GM12865 (cell line): ENCODE measurements at regions not wholly inside any gene's neighbourhood (a gene's known extent, or its start where the extent isn't known, plus 50 kb on each side); places are given as distances from the start of the nearest gene placed in this dataset.

Source experiments
- DNase-seq: peaks from one replicate; pipeline ENCODE4 v3.0.0; 2010; ENCODE audit warnings: low read depth
- H3K4me3 ChIP-seq: 2 replicates; pipeline ENCODE4 v1.5.1; 2011; ENCODE audit warnings: mild to moderate bottlenecking, low read depth, low read length, control low read depth
- TF ChIP-seq, protein P1 (sequence below): IDR thresholded peaks from 2 replicates; pipeline ENCODE4 v1.5.1; 2011; ENCODE audit warnings: low read length, control low read depth, low read depth, inconsistent platforms; ENCODE audit not compliant: insufficient read depth; ENCODE audit errors: missing control alignments

GRCh38 chr16:59758848-59759247, 1024.7 kb upstream of the GOT2 start:
- no peak for DNase-seq
- no peak overlapping the region for H3K4me3 ChIP-seq
- TF ChIP-seq, protein P1, sequence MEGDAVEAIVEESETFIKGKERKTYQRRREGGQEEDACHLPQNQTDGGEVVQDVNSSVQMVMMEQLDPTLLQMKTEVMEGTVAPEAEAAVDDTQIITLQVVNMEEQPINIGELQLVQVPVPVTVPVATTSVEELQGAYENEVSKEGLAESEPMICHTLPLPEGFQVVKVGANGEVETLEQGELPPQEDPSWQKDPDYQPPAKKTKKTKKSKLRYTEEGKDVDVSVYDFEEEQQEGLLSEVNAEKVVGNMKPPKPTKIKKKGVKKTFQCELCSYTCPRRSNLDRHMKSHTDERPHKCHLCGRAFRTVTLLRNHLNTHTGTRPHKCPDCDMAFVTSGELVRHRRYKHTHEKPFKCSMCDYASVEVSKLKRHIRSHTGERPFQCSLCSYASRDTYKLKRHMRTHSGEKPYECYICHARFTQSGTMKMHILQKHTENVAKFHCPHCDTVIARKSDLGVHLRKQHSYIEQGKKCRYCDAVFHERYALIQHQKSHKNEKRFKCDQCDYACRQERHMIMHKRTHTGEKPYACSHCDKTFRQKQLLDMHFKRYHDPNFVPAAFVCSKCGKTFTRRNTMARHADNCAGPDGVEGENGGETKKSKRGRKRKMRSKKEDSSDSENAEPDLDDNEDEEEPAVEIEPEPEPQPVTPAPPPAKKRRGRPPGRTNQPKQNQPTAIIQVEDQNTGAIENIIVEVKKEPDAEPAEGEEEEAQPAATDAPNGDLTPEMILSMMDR, result no peak

- H3K4me3 ChIP-seq, result no peak overlapping the region
- TF ChIP-seq, protein P1, result no peak
- no peak for DNase-seq
Measured at GRCh38 chr16:59754854-59755253, 1020.7 kb upstream of the GOT2 start.

GRCh38 chr16:59749662-59750336, 1015.7 kb upstream of the GOT2 start:
- TF ChIP-seq, protein P1, result no peak
- no peak overlapping the region for H3K4me3 ChIP-seq
- DNase-seq, result no peak

DNA sequence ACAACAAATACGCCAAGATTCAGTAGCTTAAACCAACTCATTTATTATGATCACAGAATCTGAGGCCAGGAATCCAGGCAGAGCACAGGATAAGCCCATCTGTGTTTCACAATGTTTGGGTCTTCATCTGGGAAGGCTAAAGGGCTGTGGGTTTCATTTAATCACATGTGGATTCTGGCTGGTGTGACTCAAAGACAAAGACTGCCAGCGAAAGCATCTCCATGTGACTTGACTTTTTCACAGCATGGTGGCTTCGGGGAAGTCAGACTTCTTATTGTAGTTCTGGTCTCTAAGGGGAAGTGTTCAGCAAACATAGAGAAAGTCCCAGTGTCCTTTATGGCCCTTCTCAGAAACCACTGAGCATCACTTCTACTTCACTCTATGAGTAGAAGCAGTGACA, 1014.4 kb upstream of the GOT2 start:
- TF ChIP-seq, protein P1, result no peak
- no peak for DNase-seq
- H3K4me3 ChIP-seq, result no peak overlapping the region

GRCh38 chr16:59743504-59743903, 1009.4 kb upstream of the GOT2 start:
- H3K4me3 ChIP-seq, result no peak overlapping the region
- TF ChIP-seq, protein P1, result no peak
- no peak for DNase-seq

GRCh38 chr16:59740858-59741257, 1006.7 kb upstream of the GOT2 start:
- no peak overlapping the region for H3K4me3 ChIP-seq
- no peak for DNase-seq
- TF ChIP-seq, protein P1, result no peak

DNA sequence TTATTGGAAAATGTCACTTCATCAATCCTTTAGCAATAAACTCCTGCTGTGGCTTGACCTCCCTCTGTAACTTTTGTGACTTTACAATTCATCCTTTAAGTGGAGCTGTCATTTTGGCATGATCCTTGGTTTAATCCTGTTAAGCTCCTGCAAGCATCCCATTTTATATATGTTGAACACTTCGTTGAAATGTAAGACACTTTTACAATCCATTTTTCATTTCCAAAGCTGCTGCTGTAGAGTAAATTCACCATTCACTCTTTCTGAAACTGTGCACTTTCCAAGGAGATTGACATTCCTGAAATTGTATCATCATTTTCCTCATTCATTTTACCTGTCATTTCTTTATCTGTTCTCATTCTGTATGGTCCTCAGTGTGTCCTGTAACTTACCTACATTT, 1003.2 kb upstream of the GOT2 start:
- TF ChIP-seq, protein P1, result no peak
- no peak for DNase-seq
- H3K4me3 ChIP-seq, result no peak overlapping the region
